ENCODE measurements at regions not wholly inside any gene's neighbourhood (a gene's known extent, or its start where the extent isn't known, plus 50 kb on each side); places are given as distances from the start of the nearest gene placed in this dataset.

- TF ChIP-seq EZH2phosphoT487 (IDR thresholded peaks at IDR 0.05) (no peak), CTCF (IDR thresholded peaks at IDR 0.05) (no peak)
Measured at GRCh38 chr9:24011881-24012280, 185.8 kb upstream of the ELAVL2 start.

Measured in neural progenitor cell (in vitro differentiated cells).